GM12878 (cell line): ENCODE measurements at regions not wholly inside any gene's neighbourhood (a gene's known extent, or its start where the extent isn't known, plus 50 kb on each side); places are given as distances from the start of the nearest gene placed in this dataset.

ENCODE experiments used
- ATAC-seq: fragments of 200-7000 bp; cut with Tn5 transposase; 3 replicates; pipeline ENCODE4 v1.9.1; 2020; ENCODE audit warnings: mild to moderate bottlenecking, moderate library complexity
- BruUV-seq: library from RNA; stranded (reverse); fragments of 400-500 nt; replicated peaks from 2 replicates; lab custom pipeline; 2021; lab: Mats Ljungman, UMichigan
- CTCF ChIA-PET: fragments of 300-600 bp; sonication (Branson Sonifier 250); formaldehyde crosslinking; extraction: SDS; loops from one replicate; lab custom pipeline; 2021; ENCODE audit warnings: inconsistent platforms; lab: Yijun Ruan, JAX
- POLR2A ChIA-PET: fragments of 350-600 bp; formaldehyde crosslinking; extraction: SDS; loops from one replicate; lab custom pipeline; 2021; ENCODE audit warnings: inconsistent platforms; lab: Charles Lee
- RAD21 ChIA-PET: fragments of 300-600 bp; sonication (Branson Sonifier 250); formaldehyde crosslinking; loops from one replicate; lab custom pipeline; 2023; ENCODE audit warnings: antibody characterized with exemption; ENCODE audit not compliant: unreplicated experiment; lab: Charles Lee
- SMC1A ChIA-PET: fragments of 300-600 bp; sonication (Branson Sonifier 250); formaldehyde crosslinking; loops from one replicate; lab custom pipeline; 2023; ENCODE audit not compliant: unreplicated experiment, uncharacterized antibody; lab: Charles Lee
- DNase-seq: peaks from one replicate; pipeline ENCODE4 v3.0.0-alpha.2; 2011; ENCODE audit warnings: low read depth, low spot score
- FAIRE-seq: peaks from 3 replicates; lab custom pipeline; 2011; peaks lifted over from hg19 to GRCh38; lab: Jason Lieb, UNC
- H2AFZ ChIP-seq: 2 replicates; pipeline ENCODE4 v1.6.0; 2011; ENCODE audit warnings: low read depth, low read length, control low read depth; ENCODE audit not compliant: control insufficient read depth
- H3K27ac ChIP-seq: 2 replicates; pipeline ENCODE4 v1.5.1; 2011; ENCODE audit warnings: control low read depth; ENCODE audit not compliant: control insufficient read depth, insufficient read depth
- H3K27me3 ChIP-seq, 2 experiments: replicated peaks in 1 of 2; 2 replicates each; pipeline versions ENCODE4 v1.6.0 to v1.6.1; 2011; ENCODE audit warnings: low read length in 1 of 2; ENCODE audit not compliant: control insufficient read depth in 2 of 2, insufficient read depth in 2 of 2
- H3K36me3 ChIP-seq, 2 experiments: 2 replicates each; pipeline ENCODE4 v1.5.1; 2011; ENCODE audit warnings: low read length in 1 of 2; ENCODE audit not compliant: control insufficient read depth in 2 of 2, insufficient read depth in 2 of 2
- H3K4me1 ChIP-seq: 2 replicates; pipeline ENCODE4 v1.6.1; 2011; ENCODE audit warnings: mild to moderate bottlenecking, low read length, moderate library complexity, mixed read lengths; ENCODE audit not compliant: control insufficient read depth, insufficient read depth
- H3K4me2 ChIP-seq: 2 replicates; pipeline ENCODE4 v1.6.0; 2011; ENCODE audit warnings: control low read depth; ENCODE audit not compliant: control insufficient read depth, insufficient read depth
- H3K4me3 ChIP-seq: fragments of 200-600 bp; sonication (generic); 2 replicates; pipeline ENCODE4 v1.5.1; 2016
- H3K79me2 ChIP-seq: 2 replicates; pipeline ENCODE4 v1.6.0; 2011; ENCODE audit warnings: low read length; ENCODE audit not compliant: control insufficient read depth, insufficient read depth
- H3K9ac ChIP-seq: 2 replicates; pipeline ENCODE4 v1.8.0; 2011; ENCODE audit warnings: low read length, control low read depth, mixed read lengths; ENCODE audit not compliant: control insufficient read depth, insufficient read depth
- H3K9me3 ChIP-seq: replicated peaks from 3 replicates; pipeline ENCODE4 v1.5.1; 2011; ENCODE audit warnings: mild to moderate bottlenecking, low read length; ENCODE audit not compliant: control insufficient read depth, insufficient read depth
- H4K20me1 ChIP-seq: 2 replicates; pipeline ENCODE4 v1.6.0; 2011; ENCODE audit not compliant: control insufficient read depth, insufficient read depth
- BACH1 ChIP-seq: fragments of 450-650 bp; IDR thresholded peaks from 2 replicates; pipeline ENCODE4 v1.6.1; 2017; ENCODE audit warnings: mild to moderate bottlenecking, borderline replicate concordance
- CBFB ChIP-seq: IDR thresholded peaks from 2 replicates; pipeline ENCODE4 v1.6.1; 2016; ENCODE audit warnings: antibody characterized with exemption, low read depth
- CBX3 ChIP-seq: fragments of 200-600 bp; sonication (generic); IDR thresholded peaks from 2 replicates; pipeline ENCODE4 v1.6.1; 2016; ENCODE audit warnings: low read depth, borderline replicate concordance
- EED ChIP-seq: sonication (generic); IDR thresholded peaks from 2 replicates; pipeline ENCODE4 v1.6.1; 2016; ENCODE audit warnings: antibody characterized with exemption, low read depth
- ELK1 ChIP-seq: IDR thresholded peaks from 2 replicates; pipeline ENCODE4 v1.6.1; 2012; ENCODE audit warnings: low read depth, low read length, improper control_type of control experiment
- HDAC6 ChIP-seq: fragments of 200-600 bp; sonication (generic); IDR thresholded peaks from one replicate; pipeline ENCODE4 v1.8.0; 2017; ENCODE audit warnings: antibody characterized with exemption; ENCODE audit not compliant: unreplicated experiment
- MEF2B ChIP-seq: fragments of 450-650 bp; IDR thresholded peaks from 2 replicates; pipeline ENCODE4 v1.6.1; 2018; ENCODE audit warnings: mild to moderate bottlenecking, moderate library complexity; ENCODE audit not compliant: partially characterized antibody, poor library complexity, severe bottlenecking
- SMC3 ChIP-seq: IDR thresholded peaks from 2 replicates; pipeline ENCODE4 v1.6.1; 2011; ENCODE audit warnings: low read length, improper control_type of control experiment, borderline replicate concordance
- SUZ12 ChIP-seq: fragments of 200-600 bp; sonication (generic); IDR thresholded peaks from one replicate; pipeline ENCODE4 v1.6.1; 2018; ENCODE audit warnings: antibody characterized with exemption, mild to moderate bottlenecking; ENCODE audit not compliant: unreplicated experiment
- WGBS: methylation state at CpG from one replicate; pipeline ENCODE4 v1.1.6; 2016; ENCODE audit warnings: low lambda C conversion rate; ENCODE audit not compliant: insufficient replicate concordance, insufficient coverage; ENCODE audit errors: missing lambda C conversion rate; 5-methylcytosine and 5-hydroxymethylcytosine counted together
- in situ Hi-C: fragments of 300-500 bp; cut with MboI; formaldehyde crosslinking; loops from 9 replicates; pipeline ENCODE4 v1.14.3; 2018; ENCODE audit warnings: mixed read lengths
- intact Hi-C: fragments of 100-400 bp; cut with micrococcal nuclease; formaldehyde crosslinking; loops from one replicate; pipeline ENCODE4 v1.14.2; 2022; ENCODE audit not compliant: unreplicated experiment

- H3K4me1 ChIP-seq, result no peaks in the 10 kb centered on the region
- CTCF ChIA-PET, result interaction anchor here (2.7 kb wide), 1 partner anchor 18 kb away, joined by 8 read pairs; no protein-coding TSS in a partner anchor
- no peaks in the 10 kb centered on the region for H3K9me3 ChIP-seq
- no peak overlapping the region for H3K27ac ChIP-seq
- FAIRE-seq (no peak), ATAC-seq (no peak), DNase-seq (no peak)
- peaks cover 0 to 2% of the 10 kb centered on the region in 2 experiments; a peak in 3 of 4 replicates for H3K27me3 ChIP-seq
- no TSS peak for BruUV-seq
- RAD21 ChIA-PET, result no interaction called here
- no peaks in the 10 kb centered on the region for H3K36me3 ChIP-seq
- 0% methylated on average over 3 of the region's 3 CpGs for WGBS
- H2AFZ ChIP-seq, result no peak overlapping the region
- no peak overlapping the region for H3K4me3 ChIP-seq
- H3K4me2 ChIP-seq, result no peak overlapping the region
- in situ Hi-C loops (no loop called here), intact Hi-C loops (no loop called here)
- no peak overlapping the region for H3K9ac ChIP-seq
- SMC1A ChIA-PET, result no interaction called here
- no peaks in the 10 kb centered on the region for H4K20me1 ChIP-seq
- TF ChIP-seq ELK1 (no peak), BACH1 (no peak), SUZ12 (no peak), CBX3 (no peak), MEF2B (no peak), CBFB (no peak), EED (no peak), SMC3 (no peak), HDAC6 (no peak)
- no peaks in the 10 kb centered on the region for H3K79me2 ChIP-seq
- POLR2A ChIA-PET, result no interaction called here
Measured at GRCh38 chr10:70942725-70943124, 54.4 kb upstream of the PCBD1 start.
